ENCODE measurements at regions not wholly inside any gene's neighbourhood (a gene's known extent, or its start where the extent isn't known, plus 50 kb on each side); places are given as distances from the start of the nearest gene placed in this dataset.

GRCh38 chr3:159158801-159159200 lies 356.9 kb downstream of the MFSD1 start:
- Histone ChIP-seq H3K79me2 (ENCODE audit: insufficient read depth, low read depth, low read length) (no peaks in the 10 kb centered on the region), H4K20me1 (ENCODE audit: insufficient read depth, low read length) (no peaks in the 10 kb centered on the region), H2AFZ (ENCODE audit: low read length) (no peak overlapping the region), H3K36me3 (ENCODE audit: insufficient read depth, low read length) (no peaks in the 10 kb centered on the region), H3K9me2 (ENCODE audit: insufficient read depth, low read length) (no peaks in the 10 kb centered on the region), H3K4me1 (ENCODE audit: insufficient read depth, low read length, poor library complexity, severe bottlenecking) (no peaks in the 10 kb centered on the region), H3K4me3 (ENCODE audit: low read depth, low read length, poor library complexity, severe bottlenecking) (no peak overlapping the region), H3K4me2 (ENCODE audit: low read length) (no peak overlapping the region), H3K27ac (ENCODE audit: low read depth, low read length, poor library complexity, severe bottlenecking) (no peak overlapping the region), H3K9me3 (ENCODE audit: low read length) (no peaks in the 10 kb centered on the region)
- intact Hi-C loops (cut with micrococcal nuclease; ENCODE audit: unreplicated experiment), result no loop called here
- DNase-seq (ENCODE audit: low spot score), result no peak
- no TSS peak for BruUV-seq (replicated peaks)
- TF ChIP-seq CTCF (conservative IDR thresholded peaks at IDR 0.05; ENCODE audit: low read length) (no peak), EZH2phosphoT487 (IDR thresholded peaks at IDR 0.05; ENCODE audit: borderline replicate concordance, low read depth, low read length) (no peak)
- ChIA-PET CTCF (ENCODE audit: unreplicated experiment) (no interaction called here), POLR2A (interaction anchor here (0.6 kb wide), 1 partner anchor 121 kb away, joined by 3 read pairs; no protein-coding TSS in a partner anchor)

- Histone ChIP-seq H3K79me2 (ENCODE audit: insufficient read depth, low read depth, low read length) (no peaks in the 10 kb centered on the region), H3K9me3 (ENCODE audit: low read length) (no peaks in the 10 kb centered on the region), H4K20me1 (ENCODE audit: insufficient read depth, low read length) (no peaks in the 10 kb centered on the region), H2AFZ (ENCODE audit: low read length) (no peak overlapping the region), H3K9me2 (ENCODE audit: insufficient read depth, low read length) (no peaks in the 10 kb centered on the region), H3K36me3 (ENCODE audit: insufficient read depth, low read length) (no peaks in the 10 kb centered on the region), H3K4me3 (ENCODE audit: low read depth, low read length, poor library complexity, severe bottlenecking) (no peak overlapping the region), H3K4me1 (ENCODE audit: insufficient read depth, low read length, poor library complexity, severe bottlenecking) (no peaks in the 10 kb centered on the region), H3K27ac (ENCODE audit: low read depth, low read length, poor library complexity, severe bottlenecking) (no peak overlapping the region), H3K4me2 (ENCODE audit: low read length) (no peak overlapping the region)
- no peak for TF ChIP-seq CTCF (conservative IDR thresholded peaks at IDR 0.05; ENCODE audit: low read length)
- TF ChIP-seq EZH2phosphoT487 (IDR thresholded peaks at IDR 0.05; ENCODE audit: borderline replicate concordance, low read depth, low read length), result no peak
- ChIA-PET POLR2A (no interaction called here), CTCF (ENCODE audit: unreplicated experiment) (no interaction called here)
- no TSS peak for BruUV-seq (replicated peaks)
- intact Hi-C loops (cut with micrococcal nuclease; ENCODE audit: unreplicated experiment), result no loop called here
- no peak for DNase-seq (ENCODE audit: low spot score)
Observed at GRCh38 chr3:159159546-159159945, 357.7 kb downstream of the MFSD1 start.

- no peaks in the 10 kb centered on the region for H3K4me1 ChIP-seq (ENCODE audit: insufficient read depth, low read length, poor library complexity, severe bottlenecking)
- TF ChIP-seq CTCF (conservative IDR thresholded peaks at IDR 0.05; ENCODE audit: low read length), result no peak
- no peak for TF ChIP-seq EZH2phosphoT487 (IDR thresholded peaks at IDR 0.05; ENCODE audit: borderline replicate concordance, low read depth, low read length)
- no peaks in the 10 kb centered on the region for H4K20me1 ChIP-seq (ENCODE audit: insufficient read depth, low read length)
- ChIA-PET POLR2A (no interaction called here), CTCF (ENCODE audit: unreplicated experiment) (no interaction called here)
- H3K9me2 ChIP-seq (ENCODE audit: insufficient read depth, low read length), result no peaks in the 10 kb centered on the region
- no peaks in the 10 kb centered on the region for H3K79me2 ChIP-seq (ENCODE audit: insufficient read depth, low read depth, low read length)
- BruUV-seq (replicated peaks), result no TSS peak
- H3K27ac ChIP-seq (ENCODE audit: low read depth, low read length, poor library complexity, severe bottlenecking), result no peak overlapping the region
- intact Hi-C loops (cut with micrococcal nuclease; ENCODE audit: unreplicated experiment), result no loop called here
- H3K9me3 ChIP-seq (ENCODE audit: low read length), result no peaks in the 10 kb centered on the region
- no peak for DNase-seq (ENCODE audit: low spot score)
- no peak overlapping the region for H3K4me3 ChIP-seq (ENCODE audit: low read depth, low read length, poor library complexity, severe bottlenecking)
- no peak overlapping the region for H3K4me2 ChIP-seq (ENCODE audit: low read length)
- H2AFZ ChIP-seq (ENCODE audit: low read length), result no peak overlapping the region
- no peaks in the 10 kb centered on the region for H3K36me3 ChIP-seq (ENCODE audit: insufficient read depth, low read length)
Observed at GRCh38 chr3:159163656-159164055, 361.8 kb downstream of the MFSD1 start.

Data from OCI-LY7 (cell line).